GM18517 (cell line): ENCODE measurements at regions not wholly inside any gene's neighbourhood (a gene's known extent, or its start where the extent isn't known, plus 50 kb on each side); places are given as distances from the start of the nearest gene placed in this dataset.

Experiments
- ATAC-seq: cut with Tn5 transposase; IDR thresholded peaks from one replicate; pipeline ENCODE4 v1.9.1; 2021; ENCODE audit warnings: mild to moderate bottlenecking, moderate library complexity; ENCODE audit not compliant: unreplicated experiment

DNA sequence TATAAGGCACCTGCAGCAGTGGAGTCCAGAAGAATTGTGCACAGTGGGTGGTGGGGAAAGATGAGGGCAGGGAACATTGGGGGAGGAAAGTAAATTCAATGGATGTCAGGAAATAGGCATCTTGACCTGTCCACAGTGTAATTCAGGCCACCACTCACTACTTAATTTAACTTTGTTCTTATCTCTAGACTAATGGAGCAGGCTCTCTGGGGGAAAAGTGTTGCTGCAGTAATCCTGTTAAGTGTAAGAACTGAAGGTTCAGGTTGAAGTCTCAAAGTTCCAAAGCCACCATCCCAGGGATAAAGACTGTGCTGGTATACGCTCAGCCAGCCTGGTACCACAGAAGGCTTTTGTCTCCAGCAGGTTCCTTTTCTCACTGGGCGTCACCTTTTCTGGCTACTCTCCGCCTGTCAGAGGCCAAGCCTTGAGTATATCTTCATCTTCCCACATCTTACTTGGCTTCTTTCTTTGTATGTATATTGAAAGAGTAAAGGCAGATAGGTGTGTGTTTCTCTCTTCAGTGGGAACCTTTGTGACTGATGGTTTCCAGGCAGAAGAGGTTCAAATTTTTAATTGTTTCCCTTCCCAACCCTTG is 150.9 kb upstream of the DMRT1 start:
- no peak for ATAC-seq

DNA sequence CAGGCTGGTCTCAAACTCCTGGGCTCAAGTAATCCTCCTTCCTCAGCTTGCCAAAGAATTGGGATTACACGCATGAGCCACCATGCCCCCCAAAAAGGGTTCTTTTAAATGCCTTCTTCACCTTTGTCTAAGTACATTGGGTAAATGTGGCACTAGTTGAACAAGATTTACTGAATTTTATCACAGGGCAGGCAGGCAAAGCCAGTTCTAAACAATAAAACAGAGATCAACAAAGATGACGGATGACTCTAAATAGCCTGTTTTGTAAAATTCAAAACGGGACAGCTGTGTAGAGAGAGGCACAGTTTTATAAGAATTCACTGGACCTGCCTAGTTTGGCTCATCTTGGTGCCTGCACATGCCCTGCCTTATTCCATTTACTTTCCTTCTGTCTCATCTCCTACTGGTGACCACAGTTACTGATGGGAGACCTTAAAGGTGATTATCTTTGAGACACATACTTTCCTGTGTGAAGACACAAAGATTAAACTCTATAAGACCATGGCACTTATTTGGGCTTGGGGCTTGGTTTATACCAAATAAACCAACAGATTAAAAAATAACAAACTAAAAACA is 149.6 kb upstream of the DMRT1 start:
- no peak for ATAC-seq

DNA sequence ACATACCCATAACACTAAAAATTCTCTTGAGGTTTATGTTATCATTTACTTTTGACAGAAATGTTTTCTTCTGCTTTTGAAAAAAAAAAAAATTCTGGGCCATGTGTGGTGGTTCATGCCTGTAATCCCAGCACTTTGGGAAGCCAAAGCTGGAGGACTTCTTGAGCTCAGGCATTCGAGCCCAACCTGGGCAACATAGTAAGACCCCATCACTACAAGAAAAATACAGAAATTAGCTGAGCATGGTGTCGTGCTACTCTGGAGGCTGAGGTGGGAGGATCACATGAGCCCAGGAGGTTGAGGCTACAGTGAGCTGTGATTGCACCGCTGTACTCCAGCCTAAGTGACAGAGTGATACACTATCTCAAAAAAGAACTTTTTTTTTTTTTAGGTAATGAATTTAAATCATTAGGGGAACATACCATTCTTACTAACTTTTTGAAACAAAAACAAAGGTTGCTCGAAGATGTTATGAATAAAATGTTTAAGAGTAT is 148.8 kb upstream of the DMRT1 start:
- ATAC-seq = no peak

DNA sequence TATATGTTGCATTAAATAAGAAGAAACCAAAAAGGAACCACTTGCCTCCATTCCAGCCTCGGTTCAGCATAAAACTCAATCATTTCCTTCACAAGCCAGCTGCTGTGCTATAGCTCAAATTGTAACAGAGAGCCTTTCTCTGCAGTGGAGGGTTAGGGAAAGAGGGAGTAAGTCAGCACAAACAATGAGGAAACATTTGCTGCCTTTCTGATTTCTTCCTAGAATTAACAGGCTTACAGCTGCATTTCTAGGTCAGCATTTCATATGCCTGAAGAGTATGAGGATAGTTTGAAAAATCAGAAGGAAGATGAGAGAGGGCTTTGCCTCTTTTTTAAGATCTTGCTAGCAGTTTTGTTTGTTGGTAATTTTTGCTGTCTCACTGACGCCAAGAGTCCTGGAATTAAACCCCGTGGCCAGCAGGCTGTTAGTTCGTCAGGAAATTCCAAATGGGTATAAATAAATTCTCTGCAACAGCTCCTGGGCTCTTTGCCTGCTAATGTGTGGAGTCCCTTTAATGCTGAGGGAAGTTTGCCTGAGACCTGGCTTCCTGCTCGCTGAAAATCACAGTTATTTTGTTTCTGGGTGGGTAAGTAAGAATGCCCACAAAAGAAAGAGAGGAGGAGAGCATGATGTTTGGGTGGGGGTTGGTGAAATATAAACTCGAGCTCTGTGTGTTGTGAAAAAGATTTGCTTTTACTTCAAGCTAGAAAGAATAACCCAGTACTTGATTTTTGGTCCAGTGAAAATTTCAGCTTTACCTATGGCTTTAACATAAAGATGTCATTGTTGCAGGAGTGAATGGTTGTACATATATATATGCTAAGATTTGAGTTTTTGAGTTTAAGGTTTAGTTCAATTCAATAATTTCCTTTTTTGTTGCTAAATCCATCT is 148.1 kb upstream of the DMRT1 start:
- no peak for ATAC-seq

DNA sequence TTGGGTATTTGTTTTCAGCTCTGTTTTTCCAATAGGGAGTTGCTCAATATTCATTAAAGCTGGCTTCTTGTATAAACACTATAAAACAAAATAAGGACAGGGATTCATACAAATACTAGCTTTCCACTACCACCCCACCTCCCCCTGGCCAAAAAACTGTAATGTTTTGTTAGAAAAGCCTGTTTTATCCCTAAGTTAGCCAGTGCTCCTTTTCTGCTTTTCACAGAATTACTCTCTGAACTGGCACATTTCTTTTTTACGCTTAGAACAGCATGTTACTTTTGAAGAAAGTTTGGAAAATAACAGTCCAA is 147.4 kb upstream of the DMRT1 start:
- ATAC-seq = no peak

DNA sequence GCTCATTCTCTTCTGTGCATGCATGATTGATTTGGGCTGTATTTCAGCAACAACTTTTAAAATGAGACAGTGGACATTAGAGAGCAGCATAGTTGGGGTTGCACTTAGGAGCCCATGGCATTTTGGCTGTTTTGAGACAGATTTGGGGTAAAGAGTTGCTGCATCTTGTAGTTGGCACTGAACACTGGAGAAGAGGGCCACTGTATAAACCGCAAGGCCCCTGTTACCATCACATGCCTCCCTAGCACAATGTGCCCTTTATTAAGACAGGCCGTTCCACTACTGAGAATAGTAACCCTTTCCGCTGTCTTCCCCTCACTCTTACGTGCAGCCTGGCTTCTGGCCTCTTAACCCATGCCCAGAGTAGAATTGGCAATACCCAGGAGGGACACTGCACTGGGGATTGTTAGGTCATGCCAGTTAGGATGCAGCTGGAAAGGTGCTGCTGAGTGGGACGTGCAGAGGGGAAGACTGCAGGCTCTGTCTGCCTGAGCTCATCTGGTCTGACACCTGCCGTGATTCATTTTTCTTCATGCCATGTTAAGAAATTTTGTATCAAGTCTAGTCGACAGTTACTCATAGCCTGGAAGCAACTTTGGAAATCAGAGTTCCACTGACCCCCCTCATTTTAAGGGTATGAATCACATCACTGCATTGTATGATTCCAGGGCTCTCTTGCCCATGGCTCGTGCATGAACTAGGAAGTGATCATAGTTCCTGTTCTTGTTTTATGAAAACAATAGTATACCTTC is 146.9 kb upstream of the DMRT1 start:
- no peak for ATAC-seq

DNA sequence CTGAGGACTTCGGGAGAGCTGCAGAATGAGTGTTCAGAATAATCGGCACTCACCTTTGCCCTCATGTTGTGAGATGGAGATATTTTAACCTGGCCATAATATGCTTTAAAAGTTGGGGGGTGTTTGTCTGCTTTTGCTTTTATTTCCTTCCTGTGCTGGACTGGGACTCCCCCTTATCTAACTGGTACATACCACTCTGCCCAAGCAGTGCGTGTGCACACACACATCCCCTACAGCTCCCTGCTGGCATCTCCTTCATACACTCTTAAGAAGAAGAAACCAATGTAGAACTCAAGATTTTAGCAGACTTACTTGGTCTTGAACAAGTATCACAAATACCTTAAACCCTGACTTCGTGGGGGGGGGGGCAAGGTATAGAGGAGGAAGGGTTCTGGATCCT is 146.2 kb upstream of the DMRT1 start:
- no peak for ATAC-seq

DNA sequence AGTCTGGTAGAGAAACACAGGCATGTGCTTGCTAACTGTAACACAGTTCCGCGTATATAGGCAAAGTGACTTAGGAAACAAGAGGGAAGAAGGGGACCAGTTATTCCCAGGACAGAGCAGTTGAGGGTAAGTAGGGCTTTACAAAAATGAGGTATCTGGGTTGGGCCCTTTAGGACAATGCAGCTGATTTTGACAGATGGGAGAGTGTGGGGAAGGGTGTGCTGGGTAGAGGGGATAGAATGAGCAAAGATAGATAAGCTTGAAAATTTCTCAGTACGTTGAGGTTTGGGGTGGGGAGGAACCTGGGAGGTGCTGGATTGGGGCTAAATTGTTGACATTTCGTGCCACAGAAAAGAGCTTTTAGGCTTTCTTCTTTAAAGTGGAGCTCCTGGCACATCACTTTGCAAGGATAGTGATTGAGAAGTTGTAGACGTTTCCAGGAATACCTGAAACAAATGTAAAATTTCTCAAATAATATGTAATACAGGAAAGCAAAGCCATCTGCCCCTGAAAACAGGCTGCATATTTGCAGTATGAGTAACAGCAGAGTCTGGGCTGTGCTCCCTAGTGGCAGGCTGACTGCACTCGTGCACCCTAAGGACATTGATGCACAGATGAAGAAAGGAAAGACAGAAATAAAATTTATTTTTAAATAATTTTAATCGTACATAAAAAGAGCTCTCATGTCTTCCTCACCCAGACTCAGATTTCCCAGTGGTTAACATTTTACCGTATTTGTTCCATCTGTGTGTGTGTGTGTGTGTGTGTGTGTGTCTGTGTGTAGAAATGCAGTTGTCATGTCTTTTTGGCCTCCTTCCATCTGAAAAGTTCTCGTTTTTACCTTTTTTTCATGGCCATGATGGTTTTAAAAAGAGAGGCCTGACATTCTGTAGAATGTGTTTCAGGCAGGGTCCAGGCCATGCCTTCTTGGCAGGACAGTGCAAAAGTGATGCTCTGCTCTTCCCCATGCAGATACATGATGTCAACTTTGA is 144.9 kb upstream of the DMRT1 start:
- ATAC-seq = no peak

DNA sequence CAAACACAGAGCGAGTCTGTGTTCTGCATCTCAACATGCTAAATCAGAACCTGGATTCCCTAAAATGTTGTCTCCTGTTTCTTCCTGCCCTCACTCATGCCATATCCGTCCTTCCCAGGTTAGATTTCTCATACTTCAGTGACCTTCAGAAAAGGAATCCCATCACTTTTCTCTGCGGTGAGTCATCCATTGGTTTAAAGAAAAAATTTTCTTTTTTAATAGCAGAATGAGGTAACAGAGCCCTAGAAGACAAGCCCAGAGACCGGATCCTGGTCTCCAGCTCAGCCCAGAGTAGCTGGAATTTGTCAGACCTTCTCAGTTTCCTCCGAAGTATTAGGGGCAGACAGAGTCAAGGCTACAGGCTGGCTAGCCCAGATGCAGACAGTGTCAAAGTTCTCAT is 143.2 kb upstream of the DMRT1 start:
- no peak for ATAC-seq

DNA sequence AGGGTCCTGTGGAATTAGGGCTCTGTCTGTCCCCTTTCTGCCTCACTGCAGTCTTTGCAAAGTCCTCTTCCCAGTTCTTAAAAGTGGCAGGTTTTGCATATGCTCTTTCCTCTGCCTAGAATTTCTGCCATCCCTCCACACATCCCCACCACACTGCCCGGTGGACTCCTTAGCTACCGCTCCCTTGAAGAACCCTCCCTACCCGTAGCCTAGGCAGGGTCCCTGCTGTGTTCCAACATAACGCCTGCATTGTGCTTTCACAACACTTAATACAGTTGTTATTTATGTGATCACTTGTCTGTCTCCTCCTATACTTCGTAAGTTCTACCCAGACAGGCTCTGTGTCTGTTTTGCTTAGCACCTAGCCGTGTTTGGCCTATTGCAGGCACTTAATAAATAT is 142.5 kb upstream of the DMRT1 start:
- no peak for ATAC-seq

DNA sequence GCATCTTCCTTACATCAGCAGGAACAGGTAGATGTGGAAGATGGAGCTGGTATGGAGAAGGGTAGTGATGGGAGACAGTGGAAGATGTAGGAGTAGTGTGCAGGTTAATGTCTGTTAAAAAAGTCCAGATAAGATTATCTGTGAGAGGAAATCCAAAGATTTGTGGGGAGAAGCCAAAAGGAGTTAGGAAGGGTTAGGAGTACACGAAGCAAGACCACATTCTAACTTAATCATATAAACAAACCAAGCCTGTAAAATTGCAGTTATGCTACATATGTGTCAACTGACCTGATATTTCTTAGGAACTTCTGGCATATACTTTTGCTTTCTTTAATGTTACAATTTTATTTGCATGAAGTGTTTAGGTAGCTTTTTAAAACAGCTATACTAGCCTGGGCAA is 142.1 kb upstream of the DMRT1 start:
- no peak for ATAC-seq

DNA sequence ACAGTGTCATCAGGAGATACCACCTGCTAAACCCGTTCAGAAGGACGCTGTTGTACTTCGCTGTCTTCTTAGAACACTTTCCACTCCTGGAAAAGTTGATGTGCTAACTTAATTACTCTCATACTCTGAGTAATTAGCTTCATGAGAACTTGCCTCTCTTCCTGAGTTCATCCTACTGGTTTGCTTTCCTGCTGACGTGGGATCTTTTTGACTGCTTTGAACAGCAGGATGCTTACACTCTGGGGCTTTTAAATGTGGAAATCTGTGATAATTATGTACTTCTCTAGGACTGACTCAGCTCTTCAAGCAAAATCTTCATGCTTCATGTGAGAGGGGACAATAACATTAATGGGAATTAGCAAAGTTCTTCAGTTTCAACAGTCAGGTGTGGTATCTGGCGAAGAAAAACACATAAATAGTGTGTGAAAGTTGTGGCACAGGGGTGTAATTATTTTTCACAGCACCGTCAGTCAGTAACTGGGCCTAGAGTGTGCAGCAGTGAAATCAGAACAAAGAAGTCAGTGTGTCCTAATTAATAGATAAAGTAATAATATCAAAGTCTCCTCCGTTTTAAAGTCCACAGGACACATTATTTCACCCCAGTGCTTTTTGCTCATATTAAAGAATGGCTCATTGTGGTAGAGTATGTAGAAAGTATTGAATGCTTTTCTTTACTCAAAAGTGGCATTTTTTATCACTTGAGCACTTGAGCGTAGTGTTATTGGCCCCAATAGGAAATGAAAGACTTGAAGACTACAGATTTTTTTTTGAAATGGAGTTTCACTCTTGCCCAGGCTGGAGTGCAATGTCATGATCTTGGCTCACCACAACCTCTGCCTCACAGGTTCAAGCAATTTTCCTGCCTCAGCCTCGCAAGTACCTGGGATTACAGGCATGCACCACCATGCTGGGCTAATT is 140.9 kb upstream of the DMRT1 start:
- no peak for ATAC-seq

DNA sequence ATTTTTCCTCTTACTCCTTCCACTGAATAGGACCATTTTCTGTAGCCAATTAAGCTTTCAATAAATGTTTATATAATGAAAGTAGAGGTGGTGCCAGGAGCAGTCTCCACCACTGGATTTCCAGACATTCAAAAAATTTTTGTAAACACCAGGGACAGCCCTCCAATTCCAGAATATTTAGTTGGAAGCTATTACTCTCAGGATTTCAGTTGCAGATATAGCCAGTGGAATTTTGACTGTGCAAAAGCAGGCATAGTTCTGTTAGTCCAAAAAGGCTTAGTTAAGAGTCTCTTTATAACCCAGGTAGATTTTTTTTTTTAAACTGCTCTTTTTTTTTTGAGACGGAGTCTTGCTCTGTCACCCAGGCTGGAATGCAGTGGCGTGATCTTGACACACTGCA is 138.1 kb upstream of the DMRT1 start:
- no peak for ATAC-seq

DNA sequence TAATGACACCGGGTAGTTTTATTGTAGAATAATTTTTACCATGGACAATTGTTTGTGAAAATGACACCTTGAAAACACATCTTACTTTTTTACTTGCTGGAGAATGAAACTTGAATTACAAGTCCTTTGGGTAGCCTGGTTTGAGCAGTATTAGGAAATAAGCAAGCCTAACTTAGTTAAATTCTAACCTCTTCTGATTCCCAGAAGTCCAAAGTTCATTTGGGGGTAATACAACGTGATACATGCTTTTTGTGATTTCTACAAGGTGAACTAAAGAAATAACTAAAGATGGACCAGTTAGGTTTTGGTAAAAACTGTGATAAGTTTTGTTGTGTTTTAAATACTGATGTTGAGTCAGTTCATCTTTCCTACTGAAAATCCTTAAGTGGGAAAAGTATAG is 135.4 kb upstream of the DMRT1 start:
- no peak for ATAC-seq

DNA sequence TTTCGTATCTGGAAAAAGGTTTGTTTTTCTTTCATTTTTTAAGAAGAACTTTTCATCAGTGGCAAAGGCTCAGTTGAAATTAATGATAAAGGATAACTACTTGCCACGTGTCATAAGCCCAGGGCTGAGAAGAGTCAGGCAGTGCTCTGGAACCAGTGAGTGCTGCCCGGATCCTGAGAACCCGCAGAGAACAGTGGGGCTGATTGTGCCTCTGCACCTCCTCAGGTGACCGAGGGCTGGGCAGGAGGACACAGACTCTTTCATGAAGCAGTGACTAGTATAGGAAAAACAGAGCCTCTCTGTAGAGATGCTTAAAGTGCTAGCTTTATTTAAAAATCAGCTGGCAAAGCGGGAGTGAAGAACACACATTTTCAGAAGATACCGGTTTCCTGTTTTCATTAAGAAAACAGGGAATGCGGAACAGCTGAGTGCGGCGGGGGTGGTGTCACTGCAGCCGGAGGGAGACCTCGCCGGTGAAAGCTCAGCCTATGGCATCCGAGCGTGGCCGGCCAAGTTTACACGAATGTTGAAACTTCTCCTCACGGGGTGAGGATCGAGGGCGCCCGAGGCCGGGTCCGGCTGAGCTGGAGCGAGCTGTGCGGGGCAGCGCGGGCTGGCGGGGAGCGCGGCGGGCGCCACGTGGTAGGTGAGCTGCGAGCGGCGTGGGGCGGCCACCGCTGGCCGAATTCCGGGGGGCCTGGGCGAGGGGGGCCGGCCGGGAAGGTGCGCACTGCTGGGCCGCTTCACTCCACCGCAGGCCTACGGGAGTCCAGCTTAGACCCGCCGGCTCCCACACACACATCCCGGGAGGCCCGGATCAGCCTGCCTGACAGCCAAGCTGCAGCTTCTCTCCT is 134.7 kb upstream of the DMRT1 start:
- no peak for ATAC-seq

DNA sequence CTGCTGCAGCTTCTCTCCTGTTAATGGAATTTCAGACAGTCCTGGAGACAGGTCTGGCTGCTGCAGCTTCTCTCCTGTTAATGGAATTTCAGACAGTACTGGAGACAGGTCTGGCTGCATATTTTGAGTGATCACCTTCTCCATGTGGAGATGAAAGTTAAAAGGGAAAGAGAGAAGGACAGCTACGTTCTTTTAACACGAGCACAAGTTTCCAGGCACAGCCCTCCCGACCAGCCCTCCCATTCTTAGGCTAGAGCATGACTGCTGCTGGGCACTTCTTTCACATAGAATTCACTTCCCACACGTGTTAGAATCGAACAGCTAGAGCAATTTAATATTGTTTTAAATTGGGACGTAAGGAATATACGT is 133.3 kb upstream of the DMRT1 start:
- ATAC-seq = no peak

DNA sequence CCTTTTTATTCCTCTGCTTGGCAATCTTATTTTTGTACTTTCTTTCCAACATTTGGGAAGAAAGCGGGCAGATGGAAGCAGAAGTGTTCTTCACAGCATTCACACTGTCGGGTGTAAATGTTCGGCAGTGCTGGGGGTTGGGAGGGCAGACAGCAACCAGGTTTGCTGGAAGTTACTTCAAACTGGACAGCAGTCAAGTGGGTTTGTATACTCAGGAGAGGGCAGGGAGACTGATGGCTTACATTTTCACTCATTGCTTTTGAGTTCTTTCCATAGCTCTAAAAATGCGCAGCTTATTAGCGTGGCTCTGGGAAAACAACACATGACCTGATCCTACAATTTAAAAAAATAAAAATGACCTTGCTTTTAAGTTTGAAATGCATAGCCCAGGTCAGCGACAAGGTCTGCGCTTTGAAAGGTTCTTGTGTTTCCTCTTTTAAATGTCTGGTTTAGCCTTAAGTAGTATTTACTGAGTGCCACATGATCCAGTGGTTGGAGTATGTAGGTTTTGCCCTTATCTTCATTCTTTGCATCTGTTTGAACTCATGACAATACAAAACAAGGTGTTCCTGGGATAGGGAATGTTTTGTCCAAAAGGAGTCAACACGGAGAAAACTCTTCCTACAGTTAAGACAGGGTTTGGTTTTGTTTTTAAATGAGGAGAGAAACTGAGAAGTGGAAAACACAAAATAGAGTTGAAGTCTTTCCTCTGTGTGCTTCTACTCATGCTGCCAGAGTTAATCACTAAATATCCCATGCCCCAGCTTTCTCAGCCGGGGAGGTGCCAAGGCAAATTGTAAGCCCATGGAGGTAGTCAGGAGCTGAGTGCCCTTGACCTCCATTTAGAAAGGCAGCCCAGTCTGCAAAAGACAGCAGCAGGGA is 132.7 kb upstream of the DMRT1 start:
- no peak for ATAC-seq
